CMK (cell line): ENCODE measurements at regions not wholly inside any gene's neighbourhood (a gene's known extent, or its start where the extent isn't known, plus 50 kb on each side); places are given as distances from the start of the nearest gene placed in this dataset.
"Not testable (repeated sequence)": the region's sequence is repeated elsewhere in the genome, so short reads cannot be mapped to it uniquely, and the experiment has no call there.

Experiments
- DNase-seq: peaks from one replicate; pipeline ENCODE4 v3.0.0-alpha.2; 2010; ENCODE audit warnings: low read depth

DNA sequence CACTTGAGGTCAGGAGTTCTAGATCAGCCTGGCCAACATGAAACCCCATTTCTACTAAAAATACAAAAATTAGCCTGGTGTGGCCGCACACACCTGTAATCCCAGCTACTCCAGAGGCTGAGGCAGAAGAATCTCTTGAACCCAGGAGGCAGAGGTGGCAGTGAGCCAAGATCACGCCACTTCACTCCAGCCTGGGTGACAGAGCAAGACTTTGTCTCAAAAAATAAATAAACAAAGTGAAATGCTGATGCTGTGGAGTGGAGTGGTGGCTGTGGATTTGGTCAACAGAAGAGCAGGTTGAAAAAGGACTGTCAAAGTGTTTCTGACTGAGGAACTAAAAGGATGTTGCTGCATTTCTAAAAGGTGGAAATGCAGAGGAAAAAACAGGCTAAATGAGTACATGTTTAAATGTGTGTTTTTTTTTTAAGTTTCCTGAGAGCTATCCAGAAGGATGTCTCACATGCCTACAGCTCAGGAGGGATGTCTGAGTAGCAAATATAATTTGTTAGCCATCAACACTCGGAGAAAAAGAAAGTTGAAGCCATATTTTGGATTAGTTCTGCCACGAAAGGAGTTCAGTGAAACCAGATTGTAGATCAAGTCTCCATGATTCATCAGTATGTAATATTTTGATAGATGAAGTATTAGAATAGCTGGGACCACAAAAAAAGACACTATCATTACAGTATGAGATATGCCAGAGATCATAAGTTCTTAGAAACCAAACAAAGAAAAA lies 621.1 kb upstream of the ADGRB3 start:
- DNase-seq = no peak

DNA sequence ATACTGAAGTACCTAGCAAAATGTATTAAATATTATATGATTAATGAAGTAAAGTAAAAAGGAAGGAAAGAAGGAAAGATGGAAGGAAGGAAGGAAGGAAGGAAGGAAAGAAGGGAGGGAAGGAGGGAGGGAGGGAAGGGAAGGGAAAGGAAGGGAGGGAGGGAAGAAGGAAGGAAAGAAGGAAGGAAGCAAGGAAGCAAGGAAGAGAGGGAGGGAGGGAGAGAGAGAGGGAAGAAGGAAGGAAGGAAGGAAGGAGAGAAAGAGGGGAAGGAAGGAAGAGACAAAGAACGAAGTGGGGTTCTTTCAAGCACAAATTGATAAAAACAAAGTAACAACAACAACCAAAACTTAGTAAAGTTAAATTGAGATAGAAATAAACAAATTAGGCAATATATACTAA lies 622.3 kb upstream of the ADGRB3 start:
- no peak for DNase-seq

DNA sequence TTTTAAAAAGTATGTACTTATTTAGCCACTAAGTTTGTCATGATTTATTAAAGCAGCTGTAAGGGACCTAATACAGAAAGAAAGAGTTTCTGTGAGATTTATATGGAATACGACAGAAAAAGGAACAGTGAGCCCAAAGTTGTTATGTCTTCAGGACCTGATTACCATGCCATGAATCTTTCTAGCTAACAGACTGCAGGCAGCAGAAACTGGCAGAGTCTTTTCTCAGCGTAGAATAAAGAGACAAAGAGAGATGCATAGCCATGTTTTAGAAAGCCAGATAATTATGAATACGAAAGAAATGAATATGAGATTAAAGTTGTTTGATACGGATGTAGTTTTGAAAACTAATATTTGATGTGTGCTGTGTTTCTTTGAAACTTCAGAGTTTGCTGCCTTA lies 624.1 kb upstream of the ADGRB3 start:
- DNase-seq = no peak

DNA sequence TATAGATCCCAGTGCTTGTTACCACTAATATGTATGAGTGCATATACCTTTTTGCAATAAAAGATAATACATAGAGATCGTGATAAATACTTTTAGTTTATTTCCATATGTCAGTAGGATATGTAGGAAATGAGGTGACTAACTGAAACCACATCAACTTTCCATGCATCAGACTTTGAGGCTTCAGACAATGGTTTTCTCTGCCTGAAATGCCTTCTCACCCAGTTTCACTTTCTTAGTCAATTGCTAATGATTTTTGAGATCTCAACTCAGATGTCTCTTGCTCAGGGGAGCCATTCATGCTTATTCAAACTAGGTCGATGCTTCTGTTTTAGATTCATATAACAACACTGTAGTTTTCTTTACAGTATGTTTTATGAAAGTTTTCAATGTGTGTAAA lies 626.6 kb upstream of the ADGRB3 start:
- DNase-seq = no peak

DNA sequence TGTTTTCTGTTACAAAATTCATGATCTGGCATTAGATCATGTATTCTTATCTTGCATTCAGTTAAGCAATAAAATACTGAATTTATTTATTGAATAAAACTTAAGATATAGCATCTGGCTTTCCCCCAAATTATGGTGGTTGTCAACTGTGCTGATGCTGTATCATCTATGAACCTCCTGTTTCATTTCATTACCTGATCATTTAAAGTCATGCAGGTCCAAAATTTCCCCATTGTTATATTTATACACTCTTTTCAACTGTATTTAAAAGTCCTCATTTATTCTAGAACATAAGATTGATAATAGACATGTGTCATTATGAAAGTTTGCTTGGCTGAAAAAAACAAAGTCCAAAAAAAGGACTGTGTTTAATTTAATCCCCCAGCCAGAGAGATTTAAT lies 627.4 kb upstream of the ADGRB3 start:
- no peak for DNase-seq

DNA sequence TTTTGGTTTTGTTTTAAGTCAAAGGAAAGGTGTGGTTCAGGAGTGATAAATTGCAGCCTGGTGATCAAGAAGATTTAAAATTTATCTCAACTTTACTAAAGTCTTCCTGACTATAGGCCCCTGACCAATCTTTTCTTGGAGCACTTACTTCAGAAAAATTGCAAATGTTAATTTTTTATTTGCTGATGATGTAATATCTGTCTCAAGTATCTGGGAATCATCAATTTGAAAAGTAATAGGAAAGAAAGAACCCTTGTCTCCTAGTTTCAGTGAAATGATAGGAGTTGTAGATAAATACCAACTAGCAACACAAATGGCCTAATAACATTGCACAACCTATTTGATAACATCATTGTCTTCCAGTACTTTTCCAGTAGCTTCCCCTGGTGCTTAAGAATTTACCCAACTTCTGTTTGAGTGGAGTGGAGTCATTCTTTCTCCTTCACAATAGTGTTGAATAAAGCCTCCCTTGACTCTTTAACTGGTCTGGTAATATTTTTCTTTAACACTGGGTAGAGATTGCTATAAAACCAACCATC lies 648.3 kb upstream of the ADGRB3 start:
- DNase-seq = no peak

DNA sequence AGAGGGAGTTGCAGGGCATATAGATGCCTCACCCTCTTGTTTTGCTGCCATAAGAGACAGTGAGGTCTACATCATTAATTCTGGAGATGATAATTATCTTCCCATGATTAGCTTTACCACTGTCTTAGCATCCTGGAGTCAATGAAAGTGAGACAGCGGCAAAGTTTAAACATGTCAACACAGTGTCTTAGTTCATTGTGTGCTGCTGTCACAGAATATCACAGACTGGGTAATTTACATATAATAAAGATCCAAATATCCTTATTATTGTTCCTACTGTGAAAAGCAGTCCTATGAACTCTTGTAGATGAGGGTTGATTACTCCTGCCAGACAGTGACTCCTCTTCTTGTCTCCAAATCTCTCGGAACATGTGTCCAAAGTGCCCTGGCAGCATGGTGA lies 658.6 kb upstream of the ADGRB3 start:
- DNase-seq = no peak

DNA sequence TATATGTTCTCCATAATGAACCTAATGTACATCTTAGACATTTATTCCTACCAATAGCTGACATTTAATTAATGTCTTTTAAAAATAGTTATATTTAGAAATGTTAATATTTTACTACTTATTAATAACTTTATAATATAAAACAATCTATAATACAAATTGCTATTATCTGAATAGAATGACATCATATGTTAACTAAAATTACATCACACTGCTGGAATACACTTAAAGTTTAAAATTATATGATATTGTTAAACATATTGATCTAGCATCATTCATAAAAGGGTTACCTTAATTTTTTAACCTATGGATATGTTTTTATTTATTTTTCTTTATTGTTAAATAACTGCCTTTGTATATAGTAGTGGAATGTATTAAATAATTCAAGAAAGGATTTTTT lies 660.2 kb upstream of the ADGRB3 start:
- DNase-seq = no peak

DNA sequence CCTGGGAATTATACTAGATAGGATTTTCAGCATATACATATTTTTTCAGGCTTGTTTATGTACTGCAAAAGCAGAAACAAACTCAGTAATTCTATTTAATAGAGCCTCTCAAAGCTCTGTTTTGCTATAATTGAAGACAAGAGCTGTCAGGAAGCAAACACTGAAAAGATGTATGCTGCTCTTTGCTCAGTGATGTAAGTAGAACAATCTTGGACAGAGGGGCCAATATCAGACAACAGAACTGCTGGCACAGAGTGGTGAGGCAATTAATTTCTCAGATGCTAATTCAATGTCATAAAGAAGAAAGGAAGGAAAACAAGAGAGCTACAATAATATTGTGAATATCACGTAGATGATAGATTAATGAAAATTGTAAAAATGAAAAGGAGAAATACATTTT lies 663.3 kb upstream of the ADGRB3 start:
- DNase-seq = no peak

DNA sequence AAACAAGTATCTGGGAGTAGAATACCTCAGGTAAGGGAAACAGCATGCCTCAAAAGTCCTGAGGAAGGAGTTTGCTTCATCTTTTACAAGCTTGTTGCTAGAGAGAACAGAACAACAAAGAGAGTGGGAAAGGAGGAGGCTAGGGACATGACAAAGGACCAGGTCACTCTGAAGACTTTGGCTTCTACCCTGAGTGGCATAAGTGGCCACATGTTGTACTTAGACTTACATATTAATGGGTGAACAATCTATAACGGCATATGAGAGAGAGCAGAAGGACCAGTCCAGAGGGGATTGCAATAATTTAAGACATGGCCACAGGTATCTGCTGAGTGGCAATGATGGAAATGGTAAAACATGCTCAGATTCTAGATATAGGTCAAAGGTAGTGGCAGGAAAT lies 668.3 kb upstream of the ADGRB3 start:
- DNase-seq = no peak

DNA sequence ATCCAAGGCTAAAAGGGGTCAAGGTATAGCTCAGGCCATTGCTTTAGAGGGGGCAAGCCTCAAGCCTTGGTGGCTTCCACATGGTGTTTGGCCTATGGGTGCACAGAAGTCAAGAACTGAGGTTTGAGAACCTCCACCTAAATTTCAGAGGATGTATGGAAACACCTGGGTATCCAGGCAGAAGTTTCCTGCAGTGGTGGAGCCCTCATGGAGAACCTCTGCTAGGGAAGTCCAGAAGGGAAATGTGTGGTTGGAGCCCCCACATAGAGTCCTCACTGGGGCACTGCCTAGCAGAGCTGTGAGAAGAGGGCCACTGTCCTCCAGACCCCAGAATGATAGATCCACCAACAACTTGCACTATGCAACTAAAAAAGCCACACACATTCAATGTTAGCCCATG lies 678.7 kb upstream of the ADGRB3 start:
- no peak for DNase-seq

DNA sequence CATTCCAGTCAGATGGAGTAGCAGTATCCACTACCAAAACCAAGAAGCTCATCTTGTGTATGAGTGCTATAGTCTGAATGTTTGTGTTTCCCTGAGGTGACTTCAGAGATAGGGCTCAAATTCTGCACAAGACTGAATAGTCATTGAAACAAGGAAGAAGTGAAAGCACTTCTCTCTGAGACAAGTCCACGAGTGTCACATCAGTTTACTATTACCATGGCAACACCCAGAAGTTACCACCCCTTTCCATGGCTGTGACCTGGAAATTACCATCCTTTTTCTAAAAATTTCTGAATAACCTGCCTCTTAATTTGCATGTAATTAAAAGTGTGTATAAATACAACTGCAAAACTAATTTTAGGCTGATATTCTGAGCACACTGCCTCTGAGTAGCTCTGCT lies 682.1 kb upstream of the ADGRB3 start:
- no peak for DNase-seq

DNA sequence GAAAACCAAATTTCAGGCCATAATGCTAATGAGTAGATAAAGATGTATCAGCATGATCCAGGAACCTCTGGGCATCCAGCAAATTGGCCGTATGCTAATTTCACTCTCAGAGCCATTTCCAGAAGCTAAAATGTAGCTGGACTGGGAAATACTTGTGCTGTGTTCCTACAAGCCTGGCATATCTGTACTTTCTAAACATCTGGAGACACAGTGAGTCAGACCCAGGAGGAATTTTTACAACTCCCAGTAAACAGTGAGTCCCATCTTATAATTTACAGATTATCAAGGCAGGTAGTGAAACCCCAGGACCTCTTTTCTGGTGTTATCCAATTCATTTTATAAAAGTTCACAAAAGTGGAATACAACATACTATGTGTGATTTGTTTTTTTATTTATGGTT lies 683.0 kb upstream of the ADGRB3 start:
- no peak for DNase-seq

DNA sequence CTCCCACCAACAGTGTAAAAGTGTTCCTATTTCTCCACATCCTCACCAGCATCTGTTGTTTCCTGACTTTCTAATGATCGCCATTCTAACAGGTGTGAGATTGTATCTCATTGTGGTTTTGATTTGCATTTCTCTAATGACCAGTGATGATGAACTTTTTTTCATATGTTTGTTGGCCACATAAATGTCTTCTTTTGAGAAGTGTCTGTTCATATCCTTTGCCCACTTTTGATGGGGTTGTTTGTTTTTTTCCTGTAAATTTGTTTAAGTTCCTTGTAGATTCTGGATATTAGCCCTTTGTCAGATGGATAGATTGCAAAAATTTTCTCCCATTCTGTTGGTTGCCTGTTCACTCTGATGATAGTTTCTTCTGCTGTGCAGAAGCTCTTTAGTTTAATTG lies 687.3 kb upstream of the ADGRB3 start:
- DNase-seq = not testable (repeated sequence)

DNA sequence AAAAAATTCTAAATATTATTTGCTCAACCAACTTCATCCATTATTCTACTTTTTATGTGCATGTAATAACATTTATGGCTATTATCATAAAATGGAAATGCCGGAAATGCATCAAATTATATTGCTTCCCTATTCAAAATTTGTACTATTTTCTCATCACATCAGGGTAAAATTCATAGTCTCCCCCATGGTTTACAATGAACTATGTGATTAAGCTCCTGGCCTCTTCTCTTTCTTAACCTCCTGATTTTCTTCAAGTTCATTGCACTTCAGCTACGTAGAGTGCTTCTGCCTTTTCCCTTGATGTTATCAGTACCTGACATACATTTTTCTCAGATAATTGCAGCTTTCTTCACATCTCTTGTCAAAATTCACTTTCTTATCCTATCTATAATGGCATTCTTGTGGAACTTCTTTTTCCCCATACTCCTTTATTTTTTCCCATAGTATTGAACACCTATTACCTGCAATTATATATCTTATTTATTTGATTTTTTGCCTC lies 699.1 kb upstream of the ADGRB3 start:
- DNase-seq = no peak

DNA sequence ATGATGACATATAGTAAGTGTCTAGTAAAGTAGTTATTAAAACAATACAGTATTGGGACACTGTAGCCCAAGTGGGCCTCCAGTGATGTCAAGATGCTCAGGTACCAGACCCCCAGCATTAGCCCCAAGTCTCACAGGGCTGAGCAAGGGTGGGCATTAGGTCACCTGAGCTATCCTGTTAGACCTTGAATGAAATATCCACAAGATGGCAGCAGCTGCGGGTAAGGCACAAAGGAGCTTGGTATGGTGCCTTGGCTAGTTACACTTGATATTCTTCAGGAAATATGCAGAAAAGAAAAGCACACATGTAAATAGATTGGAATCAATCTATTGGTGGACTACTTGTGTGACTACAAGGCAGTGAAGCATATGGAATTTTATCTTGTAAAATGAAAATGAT lies 701.8 kb upstream of the ADGRB3 start:
- DNase-seq = no peak

DNA sequence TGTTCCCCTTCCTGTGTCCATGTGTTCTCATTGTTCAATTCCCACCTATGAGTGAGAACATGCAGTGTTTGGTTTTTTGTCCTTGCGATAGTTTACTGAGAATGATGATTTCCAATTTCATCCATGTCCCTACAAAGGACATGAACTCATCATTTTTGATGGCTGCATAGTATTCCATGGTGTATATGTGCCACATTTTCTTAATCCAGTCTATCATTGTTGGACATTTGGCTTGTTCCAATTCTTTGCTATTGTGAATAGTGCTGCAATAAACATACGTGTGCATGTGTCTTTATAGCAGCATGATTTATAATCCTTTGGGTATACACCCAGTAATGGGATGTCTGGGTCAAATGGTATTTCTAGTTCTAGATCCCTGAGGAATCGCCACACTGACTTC lies 712.5 kb upstream of the ADGRB3 start:
- DNase-seq = not testable (repeated sequence)

DNA sequence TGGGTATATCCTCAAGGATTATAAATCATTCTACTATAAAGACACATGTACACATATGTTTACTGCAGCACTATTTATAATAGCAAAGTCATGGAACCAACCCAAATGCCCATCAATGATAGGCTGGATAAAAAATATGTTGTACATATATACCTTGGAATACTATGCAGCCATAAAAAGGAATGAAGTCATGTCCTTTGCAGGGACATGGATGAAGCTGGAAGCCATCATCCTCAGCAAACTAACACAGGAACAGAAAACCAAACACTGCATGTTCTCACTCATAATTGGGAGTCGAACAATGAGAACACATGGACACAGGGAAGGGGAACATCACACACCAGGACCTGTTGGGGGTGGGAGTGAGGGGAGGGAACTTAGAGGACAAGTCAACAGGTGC lies 715.0 kb upstream of the ADGRB3 start:
- not testable (repeated sequence) for DNase-seq

DNA sequence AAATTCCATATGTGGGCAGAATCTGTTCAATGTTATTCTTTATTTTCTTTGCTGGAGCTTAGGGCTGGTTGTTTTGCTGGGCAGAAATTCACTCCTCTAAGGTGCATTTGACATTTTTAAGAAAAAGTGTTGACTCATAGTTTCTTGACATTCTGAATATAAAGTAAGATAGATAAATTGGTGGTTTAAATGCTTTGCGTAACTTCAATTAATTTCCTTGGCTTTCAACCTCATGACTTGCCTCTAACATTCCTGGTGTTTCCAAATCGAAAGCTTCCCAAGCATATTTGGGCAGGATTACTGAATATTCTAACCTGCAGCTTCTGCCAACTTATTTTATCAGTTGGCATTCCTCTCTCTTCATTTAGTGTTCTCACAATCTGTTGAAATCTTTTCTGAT lies 718.7 kb upstream of the ADGRB3 start:
- DNase-seq = no peak

DNA sequence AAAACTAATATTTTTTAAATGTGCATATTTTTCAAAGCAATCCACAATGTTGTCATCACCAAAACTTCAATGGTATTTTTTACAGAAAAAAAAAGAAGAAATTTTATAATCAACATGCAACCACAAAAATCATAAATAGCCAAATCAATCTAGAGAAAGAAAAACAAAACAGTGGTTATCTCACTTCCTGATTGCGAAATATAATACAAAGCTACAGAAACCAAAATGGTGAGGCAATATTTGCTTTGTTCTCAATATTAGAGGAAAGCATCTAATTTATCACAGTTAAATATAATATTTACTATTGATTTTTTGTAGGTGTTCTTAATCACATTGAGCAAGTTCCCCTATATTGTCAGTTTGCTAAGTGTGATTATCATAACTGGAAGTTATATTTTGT lies 720.7 kb upstream of the ADGRB3 start:
- no peak for DNase-seq

DNA sequence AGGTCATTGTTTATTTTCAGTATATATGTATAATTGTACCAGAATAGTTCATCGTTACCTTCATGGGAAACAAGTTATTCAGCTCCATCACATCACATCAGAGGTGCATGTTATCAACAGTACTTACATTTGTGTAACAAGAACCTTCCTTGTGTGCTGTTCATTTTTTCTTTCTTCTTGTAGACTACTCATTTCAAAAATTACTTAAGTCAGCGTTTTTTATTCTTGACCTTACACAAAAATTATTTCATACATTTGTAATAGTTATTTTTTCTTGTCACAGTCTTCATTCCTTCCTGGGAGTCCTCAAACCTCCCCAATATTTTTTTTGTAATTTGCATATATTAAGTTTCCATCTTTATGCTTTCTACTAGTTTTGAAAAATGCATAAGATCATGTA lies 725.7 kb upstream of the ADGRB3 start:
- no peak for DNase-seq

DNA sequence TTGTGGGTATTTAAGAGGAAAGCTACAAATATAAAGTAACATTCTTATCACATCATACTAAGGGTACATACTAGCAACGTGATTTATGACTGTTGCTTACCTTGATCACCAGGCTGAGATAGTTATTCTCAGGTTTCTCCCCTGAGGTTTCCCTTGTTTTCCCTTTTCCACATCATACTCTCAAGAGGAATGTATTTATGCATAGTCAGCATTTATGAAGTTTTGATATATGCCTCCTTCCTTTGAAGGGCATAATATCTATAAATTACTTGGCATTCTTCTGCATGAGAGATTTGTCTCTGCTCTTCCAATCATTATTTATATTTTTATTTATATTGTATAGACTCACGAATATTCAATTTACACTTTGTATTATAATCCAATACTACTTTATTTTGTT lies 726.7 kb upstream of the ADGRB3 start:
- DNase-seq = no peak

DNA sequence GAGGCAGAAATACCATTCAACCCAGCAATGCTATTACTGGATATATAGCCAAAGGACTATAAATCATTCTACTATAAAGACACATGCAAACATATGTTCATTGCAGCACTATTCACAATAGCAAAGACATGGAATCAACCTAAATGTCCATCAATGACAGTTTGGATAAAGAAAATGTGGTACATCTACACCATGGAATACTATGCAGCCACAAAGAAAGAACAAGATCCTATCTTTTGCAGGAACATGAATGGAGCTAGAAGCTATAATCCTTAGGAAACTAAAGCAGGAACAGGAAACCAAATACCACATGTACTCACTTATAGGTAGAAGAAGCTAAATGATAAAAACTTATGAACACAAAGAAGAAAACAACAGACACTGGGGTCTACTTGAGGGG lies 730.3 kb upstream of the ADGRB3 start:
- DNase-seq = not testable (repeated sequence)

DNA sequence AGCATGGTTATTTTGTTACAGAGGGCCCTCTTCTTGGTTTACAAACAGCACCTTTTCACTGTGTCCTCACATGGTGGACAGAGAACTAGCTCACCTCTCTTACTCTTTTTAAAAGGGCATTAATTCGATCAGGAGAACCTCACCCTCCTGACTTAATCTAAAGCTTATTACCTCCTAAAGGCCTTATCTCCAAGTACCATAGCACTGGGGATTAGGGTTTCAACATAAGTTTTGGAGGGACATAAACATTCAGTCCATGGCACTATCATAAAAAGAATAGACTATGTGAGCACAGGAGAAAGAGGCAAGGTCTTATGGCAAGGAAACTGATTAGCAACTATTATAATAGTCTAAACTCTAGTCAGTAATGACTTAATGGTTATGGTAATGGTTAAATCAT lies 736.2 kb upstream of the ADGRB3 start:
- DNase-seq = no peak
